ENCODE measurements at regions not wholly inside any gene's neighbourhood (a gene's known extent, or its start where the extent isn't known, plus 50 kb on each side); places are given as distances from the start of the nearest gene placed in this dataset.

- Histone ChIP-seq H3K9me3 (ENCODE audit: insufficient read depth, low read depth) (no peaks in the 10 kb centered on the region), H3K9me2 (ENCODE audit: insufficient read depth) (no peaks in the 10 kb centered on the region), H3K27ac (no peak overlapping the region), H2AFZ (no peak overlapping the region), H3K4me3 (no peak overlapping the region), H3K79me2 (ENCODE audit: low read depth) (no peaks in the 10 kb centered on the region), H3K27me3 (ENCODE audit: insufficient read depth, low read depth) (no peaks in the 10 kb centered on the region), H4K20me1 (ENCODE audit: insufficient read depth) (no peaks in the 10 kb centered on the region), H3F3A (ENCODE audit: insufficient read depth, low read depth) (no peaks in the 10 kb centered on the region), H3K36me3 (ENCODE audit: low read depth) (no peaks in the 10 kb centered on the region), H3K4me1 (replicated peaks; ENCODE audit: insufficient read depth) (no peaks in the 10 kb centered on the region), H3K4me2 (no peak overlapping the region)
- intact Hi-C loops (cut with micrococcal nuclease; ENCODE audit: unreplicated experiment), result no loop called here
- no TSS peak for BruUV-seq (replicated peaks)
- ChIA-PET CTCF (no interaction called here), POLR2A (ENCODE audit: unreplicated experiment) (no interaction called here)
- TF ChIP-seq EZH2 (IDR thresholded peaks at IDR 0.05; ENCODE audit: low read depth) (no peak), CTCF (conservative IDR thresholded peaks at IDR 0.05) (no peak)
- no peak for DNase-seq
Measured at GRCh38 chr13:30151388-30151787, 156.0 kb downstream of the KATNAL1 start.

GRCh38 chr13:30149248-30149647 is 158.1 kb downstream of the KATNAL1 start:
- H3F3A ChIP-seq (ENCODE audit: insufficient read depth, low read depth), result no peaks in the 10 kb centered on the region

GRCh38 chr13:30148786-30149185 is 158.6 kb downstream of the KATNAL1 start:
- Histone ChIP-seq H3K9me3 (ENCODE audit: insufficient read depth, low read depth) (peaks cover 7% of the 10 kb centered on the region; the same call in 1 of the 2 replicates), H3K4me3 (no peak overlapping the region), H3F3A (ENCODE audit: insufficient read depth, low read depth) (peaks cover 3% of the 10 kb centered on the region), H3K4me2 (no peak overlapping the region), H4K20me1 (ENCODE audit: insufficient read depth) (no peaks in the 10 kb centered on the region), H3K27me3 (ENCODE audit: insufficient read depth, low read depth) (no peaks in the 10 kb centered on the region), H3K79me2 (ENCODE audit: low read depth) (no peaks in the 10 kb centered on the region), H3K4me1 (replicated peaks; ENCODE audit: insufficient read depth) (peaks cover 8% of the 10 kb centered on the region), H3K9me2 (ENCODE audit: insufficient read depth) (no peaks in the 10 kb centered on the region), H3K27ac (no peak overlapping the region), H2AFZ (no peak overlapping the region), H3K36me3 (ENCODE audit: low read depth) (no peaks in the 10 kb centered on the region)
- CTCF ChIA-PET, result no interaction called here
- intact Hi-C loops (cut with micrococcal nuclease; ENCODE audit: unreplicated experiment), result no loop called here
- no TSS peak for BruUV-seq (replicated peaks)
- TF ChIP-seq EZH2 (IDR thresholded peaks at IDR 0.05; ENCODE audit: low read depth) (no peak), CTCF (conservative IDR thresholded peaks at IDR 0.05) (no peak)
- POLR2A ChIA-PET (ENCODE audit: unreplicated experiment), result interaction anchor here (0.6 kb wide), 1 partner anchor 810 kb away, joined by 3 read pairs; no protein-coding TSS in a partner anchor
- no peak for DNase-seq

More at GRCh38 chr13:30149248-30149647, 158.1 kb downstream of the KATNAL1 start:
- intact Hi-C loops (cut with micrococcal nuclease; ENCODE audit: unreplicated experiment), result no loop called here
- H3K79me2 ChIP-seq (ENCODE audit: low read depth), result no peaks in the 10 kb centered on the region
- peaks cover 3% of the 10 kb centered on the region for H3K4me1 ChIP-seq (replicated peaks; ENCODE audit: insufficient read depth)
- no peak overlapping the region for H3K4me3 ChIP-seq
- no peaks in the 10 kb centered on the region for H3K9me2 ChIP-seq (ENCODE audit: insufficient read depth)
- no peak for DNase-seq
- ChIA-PET CTCF (no interaction called here), POLR2A (ENCODE audit: unreplicated experiment) (no interaction called here)
- no peak for TF ChIP-seq CTCF (conservative IDR thresholded peaks at IDR 0.05)
- no peak for TF ChIP-seq EZH2 (IDR thresholded peaks at IDR 0.05; ENCODE audit: low read depth)
- H3K9me3 ChIP-seq (ENCODE audit: insufficient read depth, low read depth), result peaks cover 3% of the 10 kb centered on the region; the same call in 1 of the 2 replicates
- no TSS peak for BruUV-seq (replicated peaks)
- no peaks in the 10 kb centered on the region for H3K36me3 ChIP-seq (ENCODE audit: low read depth)
- no peak overlapping the region for H3K4me2 ChIP-seq
- no peak overlapping the region for H2AFZ ChIP-seq
- H4K20me1 ChIP-seq (ENCODE audit: insufficient read depth), result no peaks in the 10 kb centered on the region
- no peak overlapping the region for H3K27ac ChIP-seq
- no peaks in the 10 kb centered on the region for H3K27me3 ChIP-seq (ENCODE audit: insufficient read depth, low read depth)

All from PC-9 (cell line).